ENCODE measurements at regions not wholly inside any gene's neighbourhood (a gene's known extent, or its start where the extent isn't known, plus 50 kb on each side); places are given as distances from the start of the nearest gene placed in this dataset.

DNA sequence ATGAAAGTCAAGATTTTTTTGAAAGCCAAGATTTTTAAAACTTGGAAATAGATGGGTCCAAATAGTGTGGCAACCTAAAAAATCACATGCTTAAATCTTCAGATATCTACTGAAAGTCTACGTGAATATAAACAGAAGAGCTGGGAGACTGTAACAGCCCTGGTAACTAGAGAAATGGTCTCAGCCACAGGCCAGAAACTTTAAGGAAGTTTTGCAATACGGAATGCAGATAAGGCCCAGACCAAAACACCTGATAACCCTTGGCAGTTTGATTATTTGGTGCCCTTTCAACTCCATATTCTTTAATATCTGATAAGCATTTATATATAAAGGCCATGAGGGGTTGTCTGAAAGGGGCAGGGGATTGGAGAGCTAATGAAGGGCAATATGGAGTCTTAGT, 537.3 kb upstream of the TGFBR2 start:
- TF ChIP-seq, protein P1, sequence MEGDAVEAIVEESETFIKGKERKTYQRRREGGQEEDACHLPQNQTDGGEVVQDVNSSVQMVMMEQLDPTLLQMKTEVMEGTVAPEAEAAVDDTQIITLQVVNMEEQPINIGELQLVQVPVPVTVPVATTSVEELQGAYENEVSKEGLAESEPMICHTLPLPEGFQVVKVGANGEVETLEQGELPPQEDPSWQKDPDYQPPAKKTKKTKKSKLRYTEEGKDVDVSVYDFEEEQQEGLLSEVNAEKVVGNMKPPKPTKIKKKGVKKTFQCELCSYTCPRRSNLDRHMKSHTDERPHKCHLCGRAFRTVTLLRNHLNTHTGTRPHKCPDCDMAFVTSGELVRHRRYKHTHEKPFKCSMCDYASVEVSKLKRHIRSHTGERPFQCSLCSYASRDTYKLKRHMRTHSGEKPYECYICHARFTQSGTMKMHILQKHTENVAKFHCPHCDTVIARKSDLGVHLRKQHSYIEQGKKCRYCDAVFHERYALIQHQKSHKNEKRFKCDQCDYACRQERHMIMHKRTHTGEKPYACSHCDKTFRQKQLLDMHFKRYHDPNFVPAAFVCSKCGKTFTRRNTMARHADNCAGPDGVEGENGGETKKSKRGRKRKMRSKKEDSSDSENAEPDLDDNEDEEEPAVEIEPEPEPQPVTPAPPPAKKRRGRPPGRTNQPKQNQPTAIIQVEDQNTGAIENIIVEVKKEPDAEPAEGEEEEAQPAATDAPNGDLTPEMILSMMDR (conservative IDR thresholded peaks at IDR 0.05): no peak
- H3K36me3 Mint-ChIP-seq (ENCODE audit: low read depth): peaks cover 5% of the 10 kb centered on the region
- no peak overlapping the region for H3K4me3 Mint-ChIP-seq
- no peak for DNase-seq (ENCODE audit: low read depth, low spot score)
- H3K9me3 Mint-ChIP-seq: peaks cover 14% of the 10 kb centered on the region
- H3K27me3 Mint-ChIP-seq (ENCODE audit: low read depth): no peaks in the 10 kb centered on the region
- H3K27ac Mint-ChIP-seq (ENCODE audit: unreplicated experiment): no peak overlapping the region
- H3K4me1 Mint-ChIP-seq: peaks cover 14% of the 10 kb centered on the region

DNA sequence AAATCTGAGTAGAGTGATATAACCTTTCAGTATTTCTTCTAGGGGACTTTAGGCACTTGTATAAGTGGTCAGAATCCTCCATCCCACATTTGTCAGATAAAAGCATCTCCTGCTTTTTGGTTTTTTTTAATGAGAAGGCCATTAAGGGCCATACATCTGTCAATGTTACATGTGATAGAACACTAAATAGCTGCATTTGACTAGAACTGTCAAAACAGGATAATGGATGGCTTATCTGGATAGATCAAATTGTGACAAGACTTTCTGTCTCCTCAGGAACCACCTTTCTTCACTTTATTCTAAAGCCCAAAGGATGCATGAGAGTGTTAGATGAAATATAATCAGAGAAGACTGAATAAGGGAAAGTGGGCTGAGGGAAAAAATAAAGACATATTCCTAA, 533.4 kb upstream of the TGFBR2 start:
- no peaks in the 10 kb centered on the region for H3K27me3 Mint-ChIP-seq (ENCODE audit: low read depth)

GRCh38 chr3:30073622-30074021, 532.8 kb upstream of the TGFBR2 start:
- TF ChIP-seq, protein P1 (conservative IDR thresholded peaks at IDR 0.05): no peak
- Mint-ChIP-seq H3K27me3 (ENCODE audit: low read depth) (no peaks in the 10 kb centered on the region), H3K4me3 (no peak overlapping the region), H3K9me3 (peaks cover 9% of the 10 kb centered on the region), H3K36me3 (ENCODE audit: low read depth) (no peaks in the 10 kb centered on the region), H3K27ac (ENCODE audit: unreplicated experiment) (no peak overlapping the region), H3K4me1 (peaks cover 19% of the 10 kb centered on the region)
- DNase-seq (ENCODE audit: low read depth, low spot score): no peak

More for the DNA sequence above, 533.4 kb upstream of the TGFBR2 start:
- Mint-ChIP-seq H3K9me3 (peaks cover 9% of the 10 kb centered on the region), H3K36me3 (ENCODE audit: low read depth) (no peaks in the 10 kb centered on the region), H3K27ac (ENCODE audit: unreplicated experiment) (peak overlapping the region; percentile 24), H3K4me3 (no peak overlapping the region), H3K4me1 (peaks cover 19% of the 10 kb centered on the region)
- DNase-seq (ENCODE audit: low read depth, low spot score): no peak
- TF ChIP-seq, protein P1 (conservative IDR thresholded peaks at IDR 0.05): no peak

DNA sequence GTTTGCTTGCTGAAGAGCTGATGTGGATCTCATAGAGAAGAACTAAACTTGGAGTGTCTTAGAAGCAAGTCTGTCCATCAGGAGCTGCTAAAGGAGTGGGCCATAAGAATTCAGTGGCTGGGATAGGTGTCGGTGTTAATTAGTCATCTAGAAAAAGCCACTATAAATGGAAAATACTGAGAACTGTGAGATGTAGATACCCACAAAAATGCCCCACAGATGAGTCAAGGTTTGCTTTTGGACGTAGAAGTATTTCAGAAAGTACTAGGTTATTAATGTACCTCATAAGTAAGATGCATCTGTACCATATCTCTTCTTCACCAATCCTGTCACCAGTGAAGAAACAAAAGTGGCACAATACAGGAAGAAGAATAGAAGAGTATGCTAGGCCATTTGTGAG, 530.9 kb upstream of the TGFBR2 start:
- H3K4me1 Mint-ChIP-seq: peaks cover 19% of the 10 kb centered on the region
- H3K27ac Mint-ChIP-seq (ENCODE audit: unreplicated experiment): peak overlapping the region; percentile 31
- H3K9me3 Mint-ChIP-seq: peaks cover 9% of the 10 kb centered on the region
- no peak for DNase-seq (ENCODE audit: low read depth, low spot score)
- TF ChIP-seq, protein P1 (conservative IDR thresholded peaks at IDR 0.05): no peak
- H3K4me3 Mint-ChIP-seq: no peak overlapping the region
- H3K27me3 Mint-ChIP-seq (ENCODE audit: low read depth): no peaks in the 10 kb centered on the region
- no peaks in the 10 kb centered on the region for H3K36me3 Mint-ChIP-seq (ENCODE audit: low read depth)

GRCh38 chr3:30076899-30077298, 529.5 kb upstream of the TGFBR2 start:
- Mint-ChIP-seq H3K9me3 (peaks cover 5% of the 10 kb centered on the region), H3K36me3 (ENCODE audit: low read depth) (no peaks in the 10 kb centered on the region), H3K27me3 (ENCODE audit: low read depth) (no peaks in the 10 kb centered on the region), H3K4me1 (peaks cover 19% of the 10 kb centered on the region), H3K27ac (ENCODE audit: unreplicated experiment) (no peak overlapping the region), H3K4me3 (no peak overlapping the region)
- TF ChIP-seq, protein P1 (conservative IDR thresholded peaks at IDR 0.05): no peak
- DNase-seq (ENCODE audit: low read depth, low spot score): no peak

GRCh38 chr3:30077746-30078145, 528.7 kb upstream of the TGFBR2 start:
- H3K4me3 Mint-ChIP-seq: no peak overlapping the region
- H3K36me3 Mint-ChIP-seq (ENCODE audit: low read depth): no peaks in the 10 kb centered on the region
- H3K27me3 Mint-ChIP-seq (ENCODE audit: low read depth): peaks cover 4% of the 10 kb centered on the region
- peaks cover 21% of the 10 kb centered on the region for H3K4me1 Mint-ChIP-seq
- no peak overlapping the region for H3K27ac Mint-ChIP-seq (ENCODE audit: unreplicated experiment)
- TF ChIP-seq, protein P1 (conservative IDR thresholded peaks at IDR 0.05): no peak
- no peak for DNase-seq (ENCODE audit: low read depth, low spot score)
- H3K9me3 Mint-ChIP-seq: peaks cover 5% of the 10 kb centered on the region
